ENCODE measurements at regions not wholly inside any gene's neighbourhood (a gene's known extent, or its start where the extent isn't known, plus 50 kb on each side); places are given as distances from the start of the nearest gene placed in this dataset.

GRCh38 chr1:243938208-243938607, 88.2 kb upstream of the AKT3 start:
- no TSS peak for BruUV-seq (replicated peaks)
- Histone ChIP-seq H3K36me3 (replicated peaks in 1 of 2; ENCODE audit: control insufficient read depth in 1 of 2, insufficient read depth in 2 of 2, low read length in 2 of 2) (no peaks in the 10 kb centered on the region), H3K9ac (ENCODE audit: insufficient read depth, low read depth, low read length) (no peak overlapping the region), H3K4me2 (ENCODE audit: low read depth, low read length) (no peak overlapping the region), H3K4me1 (ENCODE audit: insufficient read depth, low read length) (peaks cover under 1% of the 10 kb centered on the region), H2AFZ (ENCODE audit: low read length) (no peak overlapping the region), H3K27ac (ENCODE audit: extremely low read length, insufficient read depth, low read length) (no peak overlapping the region), H3K27me3 (ENCODE audit: control insufficient read depth in 1 of 2, insufficient read depth in 2 of 2, low read length in 2 of 2) (peaks cover 0 to 7% of the 10 kb centered on the region in 2 experiments; a peak in 1 of 5 replicates), H4K20me1 (ENCODE audit: insufficient read depth, low read length) (no peaks in the 10 kb centered on the region), H3K9me3 (ENCODE audit: low read length) (no peaks in the 10 kb centered on the region; the same call in 1 of the 2 replicates), H3K79me2 (ENCODE audit: insufficient read depth, low read length) (no peaks in the 10 kb centered on the region), H3K4me3 (replicated peaks in 1 of 3; ENCODE audit: insufficient read depth in 1 of 3, low read depth in 2 of 3, low read length in 3 of 3) (no peak overlapping the region)
- FAIRE-seq (no peak), DNase-seq (ENCODE audit: low spot score) (no peak), ATAC-seq (no peak)
- 0% methylated on average over 3 of the region's 3 CpGs for WGBS (ENCODE audit: low lambda C conversion rate)
- intact Hi-C loops (cut with micrococcal nuclease; ENCODE audit: unreplicated experiment): no loop called here
- ChIA-PET CTCF (ENCODE audit: low intra/inter-chr PET ratio, low total read pairs) (no interaction called here), POLR2A (no interaction called here)
- TF ChIP-seq ATF1 (CRISPR knock-in tag; IDR thresholded peaks at IDR 0.05) (no peak), RCOR2 (CRISPR knock-in tag; IDR thresholded peaks at IDR 0.05) (no peak), HNF4G (IDR thresholded peaks at IDR 0.05; ENCODE audit: borderline replicate concordance, low read depth, low read length) (no peak), HNF4G (CRISPR knock-in tag; IDR thresholded peaks at IDR 0.05; ENCODE audit: borderline replicate concordance, low read depth) (no peak), ZBTB43 (CRISPR knock-in tag; conservative IDR thresholded peaks at IDR 0.05) (no peak), NR2C2 (CRISPR knock-in tag; IDR thresholded peaks at IDR 0.05; ENCODE audit: borderline replicate concordance) (no peak), ZNF597 (CRISPR knock-in tag; IDR thresholded peaks at IDR 0.05) (no peak), ZSCAN30 (CRISPR knock-in tag; IDR thresholded peaks at IDR 0.05) (no peak), PHF20 (CRISPR knock-in tag; IDR thresholded peaks at IDR 0.05) (no peak), ZSCAN20 (CRISPR knock-in tag; IDR thresholded peaks at IDR 0.05; ENCODE audit: borderline replicate concordance) (no peak), MED1 (CRISPR knock-in tag; IDR thresholded peaks at IDR 0.05) (no peak), MED8 (CRISPR knock-in tag; IDR thresholded peaks at IDR 0.05; ENCODE audit: insufficient replicate concordance) (no peak), PREB (CRISPR knock-in tag; IDR thresholded peaks at IDR 0.05) (no peak), JARID2 (CRISPR knock-in tag; IDR thresholded peaks at IDR 0.05; ENCODE audit: insufficient replicate concordance) (no peak), JUN (CRISPR knock-in tag; IDR thresholded peaks at IDR 0.05) (no peak), NR2F1 (CRISPR knock-in tag; IDR thresholded peaks at IDR 0.05) (no peak), SALL1 (CRISPR knock-in tag; IDR thresholded peaks at IDR 0.05) (no peak), NFIB (CRISPR knock-in tag; IDR thresholded peaks at IDR 0.05; ENCODE audit: borderline replicate concordance) (no peak), ZNF430 (CRISPR knock-in tag; IDR thresholded peaks at IDR 0.05) (no peak), ZSCAN22 (CRISPR knock-in tag; IDR thresholded peaks at IDR 0.05) (no peak)
- in situ Hi-C loops (cut with HindIII; ENCODE audit: extremely low pct_ligation_motif_present, low pct_unique_long_range_greater_than_20kb): no loop called here

All from HepG2 (cell line).